ENCODE measurements at regions not wholly inside any gene's neighbourhood (a gene's known extent, or its start where the extent isn't known, plus 50 kb on each side); places are given as distances from the start of the nearest gene placed in this dataset.

DNA sequence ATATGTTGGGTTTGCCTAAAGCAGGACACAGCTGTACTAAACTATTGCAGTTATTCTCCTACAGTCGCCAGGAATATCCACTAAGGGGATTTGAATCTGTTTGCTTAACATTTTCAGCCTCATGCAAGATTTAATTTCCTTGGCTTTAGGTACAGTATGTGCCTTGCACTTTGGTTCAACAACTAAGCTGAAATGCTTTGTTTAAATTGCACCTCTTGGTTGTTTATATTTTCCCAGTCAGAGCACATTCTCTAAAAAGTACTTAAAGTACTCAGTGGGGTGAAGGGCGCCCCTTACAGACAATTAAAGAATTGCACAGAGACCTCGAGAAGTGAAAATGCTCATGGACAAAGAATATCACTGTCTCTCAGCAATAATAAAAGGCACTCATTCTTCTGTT lies 107.8 kb upstream of the MTNR1B start:
- peak in 1 of 2 donors; percentile 25 for TF ChIP-seq CTCF (conservative IDR thresholded peaks at IDR 0.05 in 1 of 2, IDR thresholded peaks at IDR 0.05 in 1 of 2; ENCODE audit: low read depth in 1 of 2, low read length in 2 of 2)
- no peak for TF ChIP-seq EZH2 (IDR thresholded peaks at IDR 0.05; ENCODE audit: low read length, missing control alignments)
